ENCODE measurements at regions not wholly inside any gene's neighbourhood (a gene's known extent, or its start where the extent isn't known, plus 50 kb on each side); places are given as distances from the start of the nearest gene placed in this dataset.

DNA sequence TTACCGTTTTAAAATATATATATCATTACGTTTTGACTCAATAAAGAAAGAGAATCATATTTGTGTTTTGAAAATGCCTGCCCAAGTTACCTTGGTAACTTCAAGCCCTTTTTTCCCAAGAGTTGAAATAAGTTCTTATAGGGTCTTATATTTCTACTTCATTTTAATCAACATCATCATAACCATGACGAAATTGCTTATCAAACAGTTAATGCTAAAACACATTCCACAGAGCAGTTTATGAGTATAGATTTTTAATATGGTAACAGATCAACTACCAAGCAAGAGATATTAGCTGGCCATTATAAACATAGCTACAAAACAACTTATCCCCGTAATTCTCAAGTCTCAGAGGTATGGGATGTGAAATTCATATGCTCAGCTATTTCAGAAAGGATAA, 197.9 kb upstream of the LRRTM4 start:
- no peaks in the 10 kb centered on the region for H3K27me3 Mint-ChIP-seq (ENCODE audit: low read depth)
- no peak for ATAC-seq
- H3K4me1 Mint-ChIP-seq: peaks cover 3% of the 10 kb centered on the region; the same call in 1 of the 2 replicates
- H3K9me3 Mint-ChIP-seq: no peaks in the 10 kb centered on the region
- DNase-seq (ENCODE audit: low spot score): no peak
- ChIA-PET CTCF (no interaction called here), POLR2A (no interaction called here)
- no peaks in the 10 kb centered on the region for H3K36me3 Mint-ChIP-seq
- TF ChIP-seq, protein P1, sequence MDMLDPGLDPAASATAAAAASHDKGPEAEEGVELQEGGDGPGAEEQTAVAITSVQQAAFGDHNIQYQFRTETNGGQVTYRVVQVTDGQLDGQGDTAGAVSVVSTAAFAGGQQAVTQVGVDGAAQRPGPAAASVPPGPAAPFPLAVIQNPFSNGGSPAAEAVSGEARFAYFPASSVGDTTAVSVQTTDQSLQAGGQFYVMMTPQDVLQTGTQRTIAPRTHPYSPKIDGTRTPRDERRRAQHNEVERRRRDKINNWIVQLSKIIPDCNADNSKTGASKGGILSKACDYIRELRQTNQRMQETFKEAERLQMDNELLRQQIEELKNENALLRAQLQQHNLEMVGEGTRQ (CRISPR knock-in tag; IDR thresholded peaks at IDR 0.05): no peak
- TF ChIP-seq ESRRA (CRISPR knock-in tag; IDR thresholded peaks at IDR 0.05; ENCODE audit: borderline replicate concordance) (no peak), TEAD4 (CRISPR knock-in tag; IDR thresholded peaks at IDR 0.05) (no peak), MYBL2 (CRISPR knock-in tag; IDR thresholded peaks at IDR 0.05) (no peak), TEAD1 (CRISPR knock-in tag; IDR thresholded peaks at IDR 0.05) (no peak), NR1H2 (CRISPR knock-in tag; IDR thresholded peaks at IDR 0.05) (no peak), FOXJ3 (CRISPR knock-in tag; IDR thresholded peaks at IDR 0.05; ENCODE audit: borderline replicate concordance) (no peak), GRHL2 (CRISPR knock-in tag; IDR thresholded peaks at IDR 0.05; ENCODE audit: insufficient replicate concordance, severe bottlenecking) (no peak), SMAD3 (CRISPR knock-in tag; IDR thresholded peaks at IDR 0.05; ENCODE audit: borderline replicate concordance) (no peak), FOXP1 (CRISPR knock-in tag; IDR thresholded peaks at IDR 0.05; ENCODE audit: borderline replicate concordance) (no peak), ZNF317 (CRISPR knock-in tag; IDR thresholded peaks at IDR 0.05; ENCODE audit: borderline replicate concordance, low read depth) (no peak), MXD4 (CRISPR knock-in tag; IDR thresholded peaks at IDR 0.05; ENCODE audit: borderline replicate concordance) (no peak), TP53 (CRISPR knock-in tag; IDR thresholded peaks at IDR 0.05) (no peak)
- TF ChIP-seq, protein P2, sequence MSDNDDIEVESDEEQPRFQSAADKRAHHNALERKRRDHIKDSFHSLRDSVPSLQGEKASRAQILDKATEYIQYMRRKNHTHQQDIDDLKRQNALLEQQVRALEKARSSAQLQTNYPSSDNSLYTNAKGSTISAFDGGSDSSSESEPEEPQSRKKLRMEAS (CRISPR knock-in tag; IDR thresholded peaks at IDR 0.05): no peak
- TF ChIP-seq, protein P3, sequence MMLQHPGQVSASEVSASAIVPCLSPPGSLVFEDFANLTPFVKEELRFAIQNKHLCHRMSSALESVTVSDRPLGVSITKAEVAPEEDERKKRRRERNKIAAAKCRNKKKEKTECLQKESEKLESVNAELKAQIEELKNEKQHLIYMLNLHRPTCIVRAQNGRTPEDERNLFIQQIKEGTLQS (CRISPR knock-in tag; conservative IDR thresholded peaks at IDR 0.05): no peak
- TF ChIP-seq, protein P4, sequence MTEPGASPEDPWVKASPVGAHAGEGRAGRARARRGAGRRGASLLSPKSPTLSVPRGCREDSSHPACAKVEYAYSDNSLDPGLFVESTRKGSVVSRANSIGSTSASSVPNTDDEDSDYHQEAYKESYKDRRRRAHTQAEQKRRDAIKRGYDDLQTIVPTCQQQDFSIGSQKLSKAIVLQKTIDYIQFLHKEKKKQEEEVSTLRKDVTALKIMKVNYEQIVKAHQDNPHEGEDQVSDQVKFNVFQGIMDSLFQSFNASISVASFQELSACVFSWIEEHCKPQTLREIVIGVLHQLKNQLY (CRISPR knock-in tag; IDR thresholded peaks at IDR 0.05): no peak
- TF ChIP-seq, protein P5, sequence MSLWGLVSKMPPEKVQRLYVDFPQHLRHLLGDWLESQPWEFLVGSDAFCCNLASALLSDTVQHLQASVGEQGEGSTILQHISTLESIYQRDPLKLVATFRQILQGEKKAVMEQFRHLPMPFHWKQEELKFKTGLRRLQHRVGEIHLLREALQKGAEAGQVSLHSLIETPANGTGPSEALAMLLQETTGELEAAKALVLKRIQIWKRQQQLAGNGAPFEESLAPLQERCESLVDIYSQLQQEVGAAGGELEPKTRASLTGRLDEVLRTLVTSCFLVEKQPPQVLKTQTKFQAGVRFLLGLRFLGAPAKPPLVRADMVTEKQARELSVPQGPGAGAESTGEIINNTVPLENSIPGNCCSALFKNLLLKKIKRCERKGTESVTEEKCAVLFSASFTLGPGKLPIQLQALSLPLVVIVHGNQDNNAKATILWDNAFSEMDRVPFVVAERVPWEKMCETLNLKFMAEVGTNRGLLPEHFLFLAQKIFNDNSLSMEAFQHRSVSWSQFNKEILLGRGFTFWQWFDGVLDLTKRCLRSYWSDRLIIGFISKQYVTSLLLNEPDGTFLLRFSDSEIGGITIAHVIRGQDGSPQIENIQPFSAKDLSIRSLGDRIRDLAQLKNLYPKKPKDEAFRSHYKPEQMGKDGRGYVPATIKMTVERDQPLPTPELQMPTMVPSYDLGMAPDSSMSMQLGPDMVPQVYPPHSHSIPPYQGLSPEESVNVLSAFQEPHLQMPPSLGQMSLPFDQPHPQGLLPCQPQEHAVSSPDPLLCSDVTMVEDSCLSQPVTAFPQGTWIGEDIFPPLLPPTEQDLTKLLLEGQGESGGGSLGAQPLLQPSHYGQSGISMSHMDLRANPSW (CRISPR knock-in tag; conservative IDR thresholded peaks at IDR 0.05; ENCODE audit: low read depth): no peak
- TF ChIP-seq, protein P6, sequence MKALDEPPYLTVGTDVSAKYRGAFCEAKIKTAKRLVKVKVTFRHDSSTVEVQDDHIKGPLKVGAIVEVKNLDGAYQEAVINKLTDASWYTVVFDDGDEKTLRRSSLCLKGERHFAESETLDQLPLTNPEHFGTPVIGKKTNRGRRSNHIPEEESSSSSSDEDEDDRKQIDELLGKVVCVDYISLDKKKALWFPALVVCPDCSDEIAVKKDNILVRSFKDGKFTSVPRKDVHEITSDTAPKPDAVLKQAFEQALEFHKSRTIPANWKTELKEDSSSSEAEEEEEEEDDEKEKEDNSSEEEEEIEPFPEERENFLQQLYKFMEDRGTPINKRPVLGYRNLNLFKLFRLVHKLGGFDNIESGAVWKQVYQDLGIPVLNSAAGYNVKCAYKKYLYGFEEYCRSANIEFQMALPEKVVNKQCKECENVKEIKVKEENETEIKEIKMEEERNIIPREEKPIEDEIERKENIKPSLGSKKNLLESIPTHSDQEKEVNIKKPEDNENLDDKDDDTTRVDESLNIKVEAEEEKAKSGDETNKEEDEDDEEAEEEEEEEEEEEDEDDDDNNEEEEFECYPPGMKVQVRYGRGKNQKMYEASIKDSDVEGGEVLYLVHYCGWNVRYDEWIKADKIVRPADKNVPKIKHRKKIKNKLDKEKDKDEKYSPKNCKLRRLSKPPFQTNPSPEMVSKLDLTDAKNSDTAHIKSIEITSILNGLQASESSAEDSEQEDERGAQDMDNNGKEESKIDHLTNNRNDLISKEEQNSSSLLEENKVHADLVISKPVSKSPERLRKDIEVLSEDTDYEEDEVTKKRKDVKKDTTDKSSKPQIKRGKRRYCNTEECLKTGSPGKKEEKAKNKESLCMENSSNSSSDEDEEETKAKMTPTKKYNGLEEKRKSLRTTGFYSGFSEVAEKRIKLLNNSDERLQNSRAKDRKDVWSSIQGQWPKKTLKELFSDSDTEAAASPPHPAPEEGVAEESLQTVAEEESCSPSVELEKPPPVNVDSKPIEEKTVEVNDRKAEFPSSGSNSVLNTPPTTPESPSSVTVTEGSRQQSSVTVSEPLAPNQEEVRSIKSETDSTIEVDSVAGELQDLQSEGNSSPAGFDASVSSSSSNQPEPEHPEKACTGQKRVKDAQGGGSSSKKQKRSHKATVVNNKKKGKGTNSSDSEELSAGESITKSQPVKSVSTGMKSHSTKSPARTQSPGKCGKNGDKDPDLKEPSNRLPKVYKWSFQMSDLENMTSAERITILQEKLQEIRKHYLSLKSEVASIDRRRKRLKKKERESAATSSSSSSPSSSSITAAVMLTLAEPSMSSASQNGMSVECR (CRISPR knock-in tag; IDR thresholded peaks at IDR 0.05; ENCODE audit: borderline replicate concordance): no peak
- no peak overlapping the region for H3K27ac Mint-ChIP-seq
- no peak overlapping the region for H3K4me3 Mint-ChIP-seq
